Lung (tissue), 11 donors: ENCODE measurements at regions not wholly inside any gene's neighbourhood (a gene's known extent, or its start where the extent isn't known, plus 50 kb on each side); places are given as distances from the start of the nearest gene placed in this dataset.

Experiments
- ATAC-seq: fragments of 200-7000 bp; cut with Tn5 transposase; one replicate; pipeline ENCODE4 v1.9.1; 2020; ENCODE audit warnings: moderate number of reproducible peaks; ENCODE audit not compliant: insufficient read depth, low FRiP score
- DNase-seq, 3 donors: peaks; one replicate each; pipeline ENCODE4 v3.0.0-alpha.2; 2013 to 2017
- H3K27ac ChIP-seq, 2 donors: one replicate each; pipeline ENCODE4 v1.5.1; 2013; ENCODE audit warnings: mild to moderate bottlenecking in 2 of 2, moderate library complexity in 2 of 2, control low read depth in 1 of 2, inconsistent platforms in 1 of 2, low read depth in 1 of 2, low read length in 1 of 2
- H3K27me3 ChIP-seq, 3 donors: one replicate each; pipeline ENCODE4 v1.5.1; 2013; ENCODE audit warnings: low read length in 2 of 3; ENCODE audit not compliant: control insufficient read depth in 3 of 3, insufficient read depth in 3 of 3
- H3K36me3 ChIP-seq, 4 donors: one replicate each; pipeline ENCODE4 v1.5.1; 2013; ENCODE audit warnings: low read length in 4 of 4, mild to moderate bottlenecking in 1 of 4, moderate library complexity in 1 of 4; ENCODE audit not compliant: control insufficient read depth in 4 of 4, insufficient read depth in 4 of 4
- H3K4me1 ChIP-seq, 5 donors: one replicate each; pipeline ENCODE4 v1.5.1; 2013; ENCODE audit warnings: low read length in 5 of 5, mild to moderate bottlenecking in 2 of 5, moderate library complexity in 1 of 5; ENCODE audit not compliant: control insufficient read depth in 5 of 5, insufficient read depth in 5 of 5
- H3K4me3 ChIP-seq: one replicate; pipeline ENCODE4 v1.5.1; 2013; ENCODE audit warnings: mild to moderate bottlenecking, control low read depth, moderate library complexity
- H3K9ac ChIP-seq, 2 donors: one replicate each; pipeline ENCODE4 v1.5.1; 2013; ENCODE audit warnings: low read length in 2 of 2, control low read depth in 1 of 2; ENCODE audit not compliant: insufficient read depth in 1 of 2
- H3K9me3 ChIP-seq, 4 donors: one replicate each; pipeline ENCODE4 v1.5.1; 2013; ENCODE audit warnings: low read length in 3 of 4, mild to moderate bottlenecking in 1 of 4, moderate library complexity in 1 of 4; ENCODE audit not compliant: control insufficient read depth in 4 of 4, insufficient read depth in 3 of 4
- WGBS, 2 donors: extraction: QIAGEN DNeasy Blood & Tissue Kit; methylation state at CpG; one replicate each; pipeline ENCODE4 v1.1.7; 2013; 5-methylcytosine and 5-hydroxymethylcytosine counted together
- TF ChIP-seq, protein P1 (sequence below): IDR thresholded peaks from 2 replicates; pipeline ENCODE4 v1.5.1; 2012; ENCODE audit warnings: mild to moderate bottlenecking; ENCODE audit errors: control extremely low read depth, extremely low read depth
- donor health status: control.
- donor health status: control.
- donor health status: Bipolar disorder and iron deficiency.
- donor health status: healthy.
- donor health status: DM: yes; HTN: yes; CAD: no.

GRCh38 chr13:90177512-90177911 is 1170.0 kb upstream of the MIR17HG start:
- Histone ChIP-seq H3K4me1 (no peaks in the 10 kb centered on the region), H3K27me3 (no peaks in the 10 kb centered on the region), H3K9me3 (no peaks in the 10 kb centered on the region), H3K4me3 (no peak overlapping the region), H3K27ac (no peak overlapping the region), H3K9ac (no peak overlapping the region), H3K36me3 (no peaks in the 10 kb centered on the region)
- TF ChIP-seq, protein P1, sequence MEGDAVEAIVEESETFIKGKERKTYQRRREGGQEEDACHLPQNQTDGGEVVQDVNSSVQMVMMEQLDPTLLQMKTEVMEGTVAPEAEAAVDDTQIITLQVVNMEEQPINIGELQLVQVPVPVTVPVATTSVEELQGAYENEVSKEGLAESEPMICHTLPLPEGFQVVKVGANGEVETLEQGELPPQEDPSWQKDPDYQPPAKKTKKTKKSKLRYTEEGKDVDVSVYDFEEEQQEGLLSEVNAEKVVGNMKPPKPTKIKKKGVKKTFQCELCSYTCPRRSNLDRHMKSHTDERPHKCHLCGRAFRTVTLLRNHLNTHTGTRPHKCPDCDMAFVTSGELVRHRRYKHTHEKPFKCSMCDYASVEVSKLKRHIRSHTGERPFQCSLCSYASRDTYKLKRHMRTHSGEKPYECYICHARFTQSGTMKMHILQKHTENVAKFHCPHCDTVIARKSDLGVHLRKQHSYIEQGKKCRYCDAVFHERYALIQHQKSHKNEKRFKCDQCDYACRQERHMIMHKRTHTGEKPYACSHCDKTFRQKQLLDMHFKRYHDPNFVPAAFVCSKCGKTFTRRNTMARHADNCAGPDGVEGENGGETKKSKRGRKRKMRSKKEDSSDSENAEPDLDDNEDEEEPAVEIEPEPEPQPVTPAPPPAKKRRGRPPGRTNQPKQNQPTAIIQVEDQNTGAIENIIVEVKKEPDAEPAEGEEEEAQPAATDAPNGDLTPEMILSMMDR = no peak
- DNase-seq (no peak), ATAC-seq (no peak)
- WGBS, 2 donors = 80 to 87% methylated on average over 1 of the region's 1 CpG

DNA sequence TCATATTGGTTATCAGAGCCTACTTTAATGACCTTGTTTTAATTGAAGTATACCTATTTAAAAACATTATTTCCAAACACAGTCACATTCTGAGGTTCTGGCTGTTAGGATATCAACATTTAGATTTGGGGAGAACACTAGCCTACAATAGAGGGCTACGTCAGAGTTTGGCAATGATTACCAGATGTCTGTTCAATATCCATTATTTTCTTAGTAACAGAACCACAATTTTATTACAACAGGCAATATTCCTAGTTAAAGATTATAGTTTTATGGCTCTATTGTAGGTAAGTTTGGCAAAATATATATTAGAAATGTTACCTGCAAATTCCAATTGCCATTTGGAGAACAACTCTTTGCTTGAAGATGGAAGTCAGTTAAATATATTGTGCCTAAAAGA is 1163.1 kb upstream of the MIR17HG start:
- no peak overlapping the region for H3K27ac ChIP-seq
- TF ChIP-seq, protein P1 = no peak
- no peaks in the 10 kb centered on the region for H3K27me3 ChIP-seq
- H3K9ac ChIP-seq = no peak overlapping the region
- H3K9me3 ChIP-seq = no peaks in the 10 kb centered on the region
- H3K4me1 ChIP-seq = no peaks in the 10 kb centered on the region
- DNase-seq = no peak
- no peaks in the 10 kb centered on the region for H3K36me3 ChIP-seq
- H3K4me3 ChIP-seq = no peak overlapping the region
- 84 to 85% methylated on average over 1 of the region's 1 CpG for WGBS, 2 donors
- no peak for ATAC-seq

DNA sequence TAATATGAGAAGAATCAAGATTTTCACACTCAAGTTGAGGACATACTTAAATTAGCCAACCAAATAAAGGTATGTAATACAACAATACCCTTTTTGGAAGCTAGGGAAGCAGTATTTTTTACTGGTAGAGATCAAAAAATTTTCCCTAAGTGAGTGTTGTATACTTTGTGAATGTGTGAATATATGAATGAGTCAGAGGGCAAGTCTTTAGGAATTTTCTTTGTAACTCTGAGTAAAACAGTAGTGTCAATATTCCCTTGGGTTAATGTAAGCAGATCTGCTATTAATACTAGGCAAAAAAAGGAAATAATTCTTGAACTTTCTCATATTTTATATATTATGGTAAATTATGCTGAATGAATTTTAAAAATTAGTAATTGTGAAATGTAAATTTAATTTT is 1161.8 kb upstream of the MIR17HG start:
- ATAC-seq (no peak), DNase-seq (no peak)
- TF ChIP-seq, protein P1 = no peak
- H3K9ac ChIP-seq = no peak overlapping the region
- no peak overlapping the region for H3K4me3 ChIP-seq
- H3K4me1 ChIP-seq = no peaks in the 10 kb centered on the region
- H3K9me3 ChIP-seq = peaks cover 0 to 2% (median 0%) of the 10 kb centered on the region in 4 donors
- no peaks in the 10 kb centered on the region for H3K36me3 ChIP-seq
- H3K27me3 ChIP-seq = no peaks in the 10 kb centered on the region
- H3K27ac ChIP-seq = no peak overlapping the region

DNA sequence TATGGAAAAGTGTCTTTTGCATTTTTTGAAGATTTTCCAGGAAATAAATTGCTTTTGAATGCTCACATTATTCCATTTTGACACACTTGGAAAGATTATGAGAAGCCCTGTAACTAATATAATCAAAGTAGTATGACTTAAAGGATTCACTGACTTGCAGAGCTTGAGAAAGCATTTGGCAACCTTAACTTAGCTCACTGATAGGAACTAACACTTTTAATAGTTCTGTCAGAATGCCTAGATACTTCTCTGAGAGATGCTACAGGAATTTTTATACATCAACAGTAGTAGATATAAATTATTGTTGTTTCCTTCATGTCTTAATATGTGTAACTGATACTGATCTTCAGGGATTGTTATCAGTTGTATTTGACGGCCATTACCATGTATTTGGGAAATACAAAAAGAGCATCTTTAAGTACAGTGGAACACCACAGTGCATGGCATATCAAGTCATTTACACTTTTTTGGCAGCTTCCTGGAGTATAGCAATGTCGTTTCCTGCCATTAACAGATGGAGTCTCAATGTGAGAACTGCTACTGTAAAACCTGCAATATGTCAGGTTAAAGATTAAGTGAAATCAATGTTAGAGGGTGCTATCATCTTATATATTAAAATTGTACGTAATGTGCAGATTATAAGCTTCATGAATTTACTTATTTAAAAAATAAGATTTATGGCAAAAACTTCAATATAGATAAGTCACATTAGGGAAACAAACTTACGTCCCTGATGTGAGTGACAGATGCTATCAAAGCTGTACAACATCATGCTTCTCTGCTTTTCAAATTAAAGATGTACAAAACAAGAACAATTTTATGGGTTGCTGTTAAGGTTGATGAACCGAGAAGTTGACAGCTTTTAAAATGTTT is 1159.8 kb upstream of the MIR17HG start:
- ATAC-seq (no peak), DNase-seq (peak in 1 of 3 donors; percentile 10)
- Histone ChIP-seq H3K4me3 (no peak overlapping the region), H3K27me3 (no peaks in the 10 kb centered on the region), H3K27ac (no peak overlapping the region), H3K36me3 (no peaks in the 10 kb centered on the region), H3K9ac (no peak overlapping the region), H3K9me3 (peaks cover 0 to 2% (median 0%) of the 10 kb centered on the region in 4 donors), H3K4me1 (no peaks in the 10 kb centered on the region)
- TF ChIP-seq, protein P1 = no peak
- WGBS, 2 donors = 75 to 80% methylated on average over 5 of the region's 5 CpGs
